Karpas-422 (cell line): ENCODE measurements at regions not wholly inside any gene's neighbourhood (a gene's known extent, or its start where the extent isn't known, plus 50 kb on each side); places are given as distances from the start of the nearest gene placed in this dataset.
"Not testable (repeated sequence)": the region's sequence is repeated elsewhere in the genome, so short reads cannot be mapped to it uniquely, and the experiment has no call there.

Source experiments
- DNase-seq: peaks from one replicate; pipeline ENCODE4 v3.0.0-alpha.2; 2015
- H2AFZ ChIP-seq: fragments of 200-600 bp; sonication (generic); 2 replicates; pipeline ENCODE4 v1.6.1; 2014; ENCODE audit warnings: antibody characterized with exemption, low read length, mixed read lengths
- H3K27ac ChIP-seq: fragments of 200-600 bp; sonication (generic); 2 replicates; pipeline ENCODE4 v1.5.1; 2014; ENCODE audit warnings: mild to moderate bottlenecking, low read length, moderate library complexity
- H3K27me3 ChIP-seq: fragments of 200-600 bp; sonication (generic); 2 replicates; pipeline ENCODE4 v1.6.1; 2014; ENCODE audit warnings: low read length, mixed read lengths
- H3K36me3 ChIP-seq: fragments of 200-600 bp; sonication (generic); 2 replicates; pipeline ENCODE4 v1.6.1; 2014; ENCODE audit warnings: low read length, mixed read lengths; ENCODE audit not compliant: insufficient read depth
- H3K4me1 ChIP-seq: fragments of 200-600 bp; sonication (generic); 2 replicates; pipeline ENCODE4 v1.6.1; 2014; ENCODE audit warnings: mild to moderate bottlenecking, low read length, mixed read lengths
- H3K4me2 ChIP-seq: fragments of 200-600 bp; sonication (generic); 2 replicates; pipeline ENCODE4 v1.6.1; 2014; ENCODE audit warnings: low read length, low read depth, mild to moderate bottlenecking; ENCODE audit not compliant: poor library complexity, severe bottlenecking
- H3K4me3 ChIP-seq: fragments of 200-600 bp; sonication (generic); 2 replicates; pipeline ENCODE4 v1.5.1; 2014; ENCODE audit warnings: mild to moderate bottlenecking, antibody characterized with exemption, low read length, mixed read lengths
- H3K79me2 ChIP-seq: fragments of 200-600 bp; sonication (generic); 2 replicates; pipeline ENCODE4 v1.6.1; 2014; ENCODE audit warnings: mild to moderate bottlenecking, low read length, mixed read lengths
- H3K9ac ChIP-seq: fragments of 200-600 bp; sonication (generic); 2 replicates; pipeline ENCODE4 v1.6.0; 2014; ENCODE audit warnings: low read length
- H3K9me2 ChIP-seq: fragments of 200-600 bp; sonication (generic), shearing (Covaris generic); replicated peaks from 2 replicates; pipeline ENCODE4 v1.6.0; 2014; ENCODE audit warnings: mild to moderate bottlenecking, low read length, moderate library complexity; ENCODE audit not compliant: insufficient read depth
- H3K9me3 ChIP-seq: fragments of 300-700, 200-600 bp; sonication (generic); 2 replicates; pipeline ENCODE4 v1.6.1; 2014; ENCODE audit warnings: low read length, mixed read lengths
- H4K20me1 ChIP-seq: fragments of 200-600 bp; sonication (generic); 2 replicates; pipeline ENCODE4 v1.6.1; 2014; ENCODE audit warnings: mild to moderate bottlenecking, antibody characterized with exemption, low read length, low read depth; ENCODE audit not compliant: insufficient read depth

GRCh38 chr3:139225548-139225947, 118.3 kb upstream of the MRPS22 start:
- H3K4me1 ChIP-seq, result no peaks in the 10 kb centered on the region
- H3K27me3 ChIP-seq, result no peaks in the 10 kb centered on the region
- H2AFZ ChIP-seq, result no peak overlapping the region
- no peaks in the 10 kb centered on the region for H3K9me3 ChIP-seq
- no peaks in the 10 kb centered on the region for H3K36me3 ChIP-seq
- H3K4me2 ChIP-seq, result no peak overlapping the region
- no peaks in the 10 kb centered on the region for H3K9me2 ChIP-seq
- H3K9ac ChIP-seq, result no peak overlapping the region
- DNase-seq, result no peak
- no peaks in the 10 kb centered on the region for H3K79me2 ChIP-seq
- H3K27ac ChIP-seq, result no peak overlapping the region
- H3K4me3 ChIP-seq, result no peak overlapping the region
- no peaks in the 10 kb centered on the region for H4K20me1 ChIP-seq

GRCh38 chr3:139226731-139227130, 117.1 kb upstream of the MRPS22 start:
- Histone ChIP-seq H2AFZ (no peak overlapping the region), H3K36me3 (no peaks in the 10 kb centered on the region), H3K79me2 (no peaks in the 10 kb centered on the region), H3K4me2 (no peak overlapping the region), H3K4me1 (no peaks in the 10 kb centered on the region), H3K27ac (no peak overlapping the region), H3K9me2 (no peaks in the 10 kb centered on the region), H3K9me3 (no peaks in the 10 kb centered on the region), H3K9ac (no peak overlapping the region), H3K4me3 (no peak overlapping the region), H3K27me3 (no peaks in the 10 kb centered on the region), H4K20me1 (no peaks in the 10 kb centered on the region)
- no peak for DNase-seq

GRCh38 chr3:139227165-139227564, 116.7 kb upstream of the MRPS22 start:
- no peak overlapping the region for H3K4me2 ChIP-seq
- H3K27ac ChIP-seq, result no peak overlapping the region
- H3K9me2 ChIP-seq, result no peaks in the 10 kb centered on the region
- no peak overlapping the region for H2AFZ ChIP-seq
- no peaks in the 10 kb centered on the region for H3K4me1 ChIP-seq
- no peak overlapping the region for H3K9ac ChIP-seq
- no peaks in the 10 kb centered on the region for H3K9me3 ChIP-seq
- H3K27me3 ChIP-seq, result no peaks in the 10 kb centered on the region
- DNase-seq, result no peak
- H3K79me2 ChIP-seq, result no peaks in the 10 kb centered on the region
- H3K36me3 ChIP-seq, result no peaks in the 10 kb centered on the region
- H4K20me1 ChIP-seq, result no peaks in the 10 kb centered on the region
- no peak overlapping the region for H3K4me3 ChIP-seq

- no peaks in the 10 kb centered on the region for H3K9me3 ChIP-seq
- no peak overlapping the region for H3K4me3 ChIP-seq
- H3K9me2 ChIP-seq, result no peaks in the 10 kb centered on the region
- H2AFZ ChIP-seq, result no peak overlapping the region
- H4K20me1 ChIP-seq, result no peaks in the 10 kb centered on the region
- no peaks in the 10 kb centered on the region for H3K4me1 ChIP-seq
- DNase-seq, result no peak
- no peaks in the 10 kb centered on the region for H3K36me3 ChIP-seq
- no peak overlapping the region for H3K9ac ChIP-seq
- H3K27ac ChIP-seq, result no peak overlapping the region
- no peaks in the 10 kb centered on the region for H3K27me3 ChIP-seq
- H3K4me2 ChIP-seq, result no peak overlapping the region
- H3K79me2 ChIP-seq, result no peaks in the 10 kb centered on the region
Observed at GRCh38 chr3:139227827-139228226, 116.0 kb upstream of the MRPS22 start.

- H3K4me1 ChIP-seq, result no peaks in the 10 kb centered on the region
- H3K27me3 ChIP-seq, result no peaks in the 10 kb centered on the region
- H3K9ac ChIP-seq, result no peak overlapping the region
- no peak overlapping the region for H2AFZ ChIP-seq
- H3K79me2 ChIP-seq, result no peaks in the 10 kb centered on the region
- H3K27ac ChIP-seq, result no peak overlapping the region
- H3K36me3 ChIP-seq, result no peaks in the 10 kb centered on the region
- H3K9me2 ChIP-seq, result no peaks in the 10 kb centered on the region
- H3K4me2 ChIP-seq, result no peak overlapping the region
- no peak for DNase-seq
- H4K20me1 ChIP-seq, result no peaks in the 10 kb centered on the region
- H3K9me3 ChIP-seq, result no peaks in the 10 kb centered on the region
- no peak overlapping the region for H3K4me3 ChIP-seq
Observed at GRCh38 chr3:139230391-139230790, 113.4 kb upstream of the MRPS22 start.

- Histone ChIP-seq H3K4me1 (no peaks in the 10 kb centered on the region), H3K79me2 (no peaks in the 10 kb centered on the region), H3K36me3 (no peaks in the 10 kb centered on the region), H3K4me3 (no peak overlapping the region), H3K9me2 (no peaks in the 10 kb centered on the region), H3K4me2 (no peak overlapping the region), H2AFZ (no peak overlapping the region), H3K9me3 (no peaks in the 10 kb centered on the region), H3K27me3 (no peaks in the 10 kb centered on the region), H3K27ac (no peak overlapping the region), H4K20me1 (no peaks in the 10 kb centered on the region), H3K9ac (no peak overlapping the region)
- no peak for DNase-seq
Observed at GRCh38 chr3:139231555-139232281, 112.1 kb upstream of the MRPS22 start.

GRCh38 chr3:139232341-139232740, 111.5 kb upstream of the MRPS22 start:
- not testable (repeated sequence) for H3K27me3 ChIP-seq, H2AFZ ChIP-seq, H3K4me3 ChIP-seq, H3K9me2 ChIP-seq, H3K36me3 ChIP-seq, H4K20me1 ChIP-seq, DNase-seq, H3K4me2 ChIP-seq, H3K9ac ChIP-seq, H3K4me1 ChIP-seq, H3K79me2 ChIP-seq, H3K9me3 ChIP-seq, H3K27ac ChIP-seq

- H3K79me2 ChIP-seq, result no peaks in the 10 kb centered on the region
- no peaks in the 10 kb centered on the region for H3K36me3 ChIP-seq
- H3K27me3 ChIP-seq, result no peaks in the 10 kb centered on the region
- H3K4me3 ChIP-seq, result no peak overlapping the region
- no peak overlapping the region for H3K4me2 ChIP-seq
- no peak overlapping the region for H3K9ac ChIP-seq
- H3K27ac ChIP-seq, result no peak overlapping the region
- no peaks in the 10 kb centered on the region for H3K9me3 ChIP-seq
- DNase-seq, result no peak
- H3K4me1 ChIP-seq, result no peaks in the 10 kb centered on the region
- no peaks in the 10 kb centered on the region for H4K20me1 ChIP-seq
- no peaks in the 10 kb centered on the region for H3K9me2 ChIP-seq
- H2AFZ ChIP-seq, result no peak overlapping the region
Observed at GRCh38 chr3:139234491-139234890, 109.3 kb upstream of the MRPS22 start.
